Activated T-cell treated with anti-CD3 and anti-CD28 coated beads for 24 hours (primary cell): ENCODE measurements at regions not wholly inside any gene's neighbourhood (a gene's known extent, or its start where the extent isn't known, plus 50 kb on each side); places are given as distances from the start of the nearest gene placed in this dataset.
"Not testable (repeated sequence)": the region's sequence is repeated elsewhere in the genome, so short reads cannot be mapped to it uniquely, and the experiment has no call there.

Source experiments
- DNase-seq: peaks from one replicate; pipeline ENCODE4 v3.0.0-alpha.2; 2020; ENCODE audit warnings: low read depth

DNA sequence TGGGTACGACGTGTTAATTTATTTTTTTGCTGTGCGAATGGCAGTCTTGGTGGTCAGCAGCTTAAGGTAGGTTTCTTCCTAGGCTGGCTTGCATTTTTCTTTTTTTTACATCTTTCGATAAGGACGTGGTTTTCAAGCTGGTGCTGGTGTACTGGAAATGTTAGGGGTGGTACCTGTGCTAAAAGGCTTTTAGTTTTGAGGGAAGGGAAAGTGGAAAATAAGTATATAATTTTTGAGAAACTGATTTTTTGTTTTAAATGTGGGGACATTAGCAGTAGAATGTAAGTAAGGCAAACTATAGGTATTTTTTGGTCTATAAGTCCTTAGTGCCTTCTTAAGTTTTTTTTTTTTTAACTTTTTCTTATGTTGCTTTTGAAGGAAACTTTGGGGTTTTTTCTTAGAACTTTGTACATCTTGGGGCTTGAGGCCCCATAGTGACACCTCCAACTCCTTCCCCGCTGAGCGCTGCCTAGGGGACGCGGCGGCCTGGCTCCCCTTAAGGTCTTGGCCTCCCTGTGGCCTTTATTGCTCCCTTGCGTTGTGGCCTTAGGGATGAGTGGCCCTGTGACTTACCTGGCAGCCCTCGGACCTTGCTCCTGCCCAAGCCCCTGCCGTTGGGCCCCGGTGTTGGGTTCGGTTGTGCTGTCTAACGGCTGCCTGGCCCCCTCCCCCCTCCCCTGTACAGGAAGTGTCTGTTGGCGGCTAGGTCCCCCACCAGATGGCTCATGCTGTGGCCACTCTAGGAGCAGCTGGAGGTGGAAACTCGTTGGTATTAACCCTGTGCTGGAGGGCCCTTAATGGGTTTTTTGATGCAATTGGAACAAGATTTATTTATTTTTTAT is 88.0 kb upstream of the RPRML start:
- DNase-seq: peak; percentile 71

DNA sequence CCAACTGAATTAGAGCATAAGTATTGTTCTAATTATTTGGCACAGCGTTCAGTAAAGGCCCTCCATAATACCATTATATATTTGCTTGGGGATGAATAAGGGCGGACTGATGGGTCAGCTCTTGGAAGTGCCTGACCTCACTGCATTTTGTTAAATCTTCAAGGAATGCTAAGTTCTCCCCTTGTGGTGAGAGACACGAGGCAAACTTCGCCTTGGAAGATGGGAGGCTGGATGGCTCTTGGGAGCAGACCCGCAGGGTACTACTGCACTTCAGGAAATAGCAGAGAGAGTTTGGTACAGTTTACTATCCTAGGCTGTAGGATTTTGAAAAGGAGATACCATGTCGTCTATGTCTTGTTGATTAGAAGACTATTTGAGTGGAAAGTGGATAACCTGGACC is 87.0 kb upstream of the RPRML start:
- DNase-seq: no peak

DNA sequence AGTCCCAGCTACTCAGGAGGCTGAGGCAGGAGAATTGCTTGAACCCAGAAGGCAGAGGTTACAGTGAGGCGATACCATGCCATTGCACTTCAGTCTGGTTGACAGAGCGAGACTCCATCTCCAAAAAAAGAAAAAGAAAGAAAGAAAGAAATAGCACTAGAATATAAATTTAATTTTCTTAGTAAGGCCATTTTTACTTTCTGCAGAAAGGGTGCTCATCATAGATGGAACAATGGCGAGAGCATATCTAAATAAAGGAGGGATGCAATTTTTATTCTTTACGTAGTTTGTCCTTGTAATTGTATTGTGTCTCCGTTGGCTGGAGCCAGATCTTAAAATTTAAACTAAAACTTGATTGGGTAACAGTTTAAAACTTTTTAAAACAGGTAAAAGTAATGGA is 85.6 kb upstream of the RPRML start:
- no peak for DNase-seq

DNA sequence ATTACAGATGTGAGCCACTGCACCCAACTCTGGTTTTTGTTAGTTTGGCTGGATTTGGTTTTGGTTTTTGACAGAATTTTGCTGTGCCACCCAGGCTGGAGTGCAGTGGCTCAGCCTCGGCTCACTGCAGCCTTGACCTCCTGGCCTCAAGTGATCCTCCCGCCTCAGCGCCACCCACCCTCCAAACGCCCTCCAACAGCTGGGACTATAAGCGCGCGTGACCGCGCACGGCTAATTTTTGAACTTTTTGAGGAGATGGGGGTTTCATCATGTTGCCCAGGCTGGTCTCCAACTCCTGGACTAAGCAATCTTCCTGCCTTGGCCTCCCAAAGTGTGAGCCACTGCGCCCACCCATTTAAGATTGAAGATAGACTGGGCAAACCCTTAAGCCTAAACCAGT is 84.4 kb upstream of the RPRML start:
- DNase-seq: no peak

DNA sequence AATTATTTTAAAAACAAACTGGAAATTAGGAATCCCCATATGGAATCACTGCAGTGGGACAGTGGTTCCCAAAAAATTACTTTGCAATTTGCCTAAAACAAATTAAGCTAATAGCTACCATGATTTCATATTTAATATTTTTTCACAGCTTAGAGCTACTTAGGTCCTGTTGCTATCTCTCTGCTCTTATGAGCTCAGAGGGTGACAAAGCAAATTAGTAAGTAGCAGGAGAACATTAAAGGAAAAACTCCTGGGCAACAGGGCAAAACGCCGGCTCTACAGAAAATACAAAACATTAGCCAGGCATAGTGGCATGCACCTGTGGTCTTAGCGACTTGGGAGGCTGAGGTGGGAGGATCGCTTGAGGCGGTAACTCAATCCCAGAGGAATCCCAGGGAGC is 83.8 kb upstream of the RPRML start:
- DNase-seq: not testable (repeated sequence)

DNA sequence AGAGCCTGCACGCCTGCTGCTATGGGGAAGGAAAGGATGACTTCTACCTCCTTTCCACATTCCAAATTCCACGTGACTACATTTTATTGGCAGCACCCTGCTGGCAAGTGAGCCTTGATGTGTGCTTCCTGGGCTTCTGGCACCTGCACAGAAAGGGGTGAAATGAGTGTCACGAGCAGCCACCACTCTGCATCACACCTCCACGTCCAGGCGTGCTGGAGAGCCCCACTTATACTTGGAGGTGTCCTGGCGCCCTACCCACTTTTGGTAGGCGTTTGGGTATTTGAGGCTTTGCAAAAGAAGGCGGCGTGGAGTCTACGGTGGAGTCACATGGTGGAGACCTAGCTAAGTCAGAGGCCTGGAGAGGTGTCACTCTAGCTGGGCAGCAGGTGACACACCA is 81.0 kb upstream of the RPRML start:
- DNase-seq: not testable (repeated sequence)

DNA sequence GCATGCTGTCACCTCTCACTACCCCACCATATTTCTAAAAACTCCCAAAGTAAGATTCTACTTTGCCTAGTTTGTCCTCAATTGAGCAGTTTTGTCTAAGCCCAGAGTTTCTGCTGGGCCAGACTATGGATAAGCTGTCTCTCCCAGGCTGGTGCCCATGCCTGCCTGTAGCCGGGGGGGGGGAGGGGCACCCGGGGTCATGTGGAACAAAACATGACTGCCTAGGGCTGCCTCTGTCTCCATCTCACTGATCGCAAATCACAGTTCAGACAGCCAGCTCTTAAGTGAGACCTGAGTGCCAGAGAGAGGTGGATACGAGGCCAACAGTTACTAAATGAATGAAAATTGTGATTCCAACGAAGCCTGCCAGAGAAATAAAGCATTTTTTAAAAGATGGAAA is 78.8 kb upstream of the RPRML start:
- no peak for DNase-seq

DNA sequence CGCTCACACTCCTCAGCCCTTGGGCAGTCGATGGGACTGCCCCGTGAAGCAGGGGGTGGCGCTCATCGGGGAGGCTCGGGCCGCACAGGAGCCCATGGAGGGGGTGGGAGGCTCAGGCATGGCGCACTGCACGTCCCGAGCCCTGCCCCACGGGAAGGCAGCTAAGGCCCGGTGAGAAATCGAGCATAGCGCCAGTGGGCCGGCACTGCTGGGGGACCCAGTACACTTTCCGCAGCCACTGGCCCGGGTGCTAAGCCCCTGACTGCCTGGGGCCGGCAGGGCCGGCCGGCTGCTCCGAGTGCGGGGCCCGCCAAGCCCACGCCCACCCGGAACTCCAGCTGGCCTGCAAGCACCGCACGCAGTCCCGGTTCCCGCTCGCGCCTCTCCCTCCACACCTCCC is 78.2 kb upstream of the RPRML start:
- not testable (repeated sequence) for DNase-seq

DNA sequence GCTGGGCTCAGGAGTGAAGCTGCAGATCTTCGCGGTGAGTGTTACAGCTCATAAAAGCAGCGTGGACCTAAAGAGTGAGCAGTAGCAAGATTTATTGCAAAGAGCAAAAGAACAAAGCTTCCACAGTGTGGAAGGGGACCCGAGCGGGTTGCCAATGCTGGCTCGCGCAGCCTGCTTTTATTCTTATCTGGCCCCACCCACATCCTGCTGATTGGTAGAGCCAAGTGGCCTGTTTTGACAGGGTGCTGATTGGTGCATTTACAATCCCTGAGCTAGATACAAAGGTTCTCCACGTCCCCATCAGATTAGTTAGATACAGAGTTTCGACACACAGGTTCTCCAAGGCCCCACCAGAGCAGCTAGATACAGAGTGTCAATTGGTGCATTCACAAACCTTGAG is 77.6 kb upstream of the RPRML start:
- DNase-seq: not testable (repeated sequence)
